ENCODE measurements at regions not wholly inside any gene's neighbourhood (a gene's known extent, or its start where the extent isn't known, plus 50 kb on each side); places are given as distances from the start of the nearest gene placed in this dataset.

DNA sequence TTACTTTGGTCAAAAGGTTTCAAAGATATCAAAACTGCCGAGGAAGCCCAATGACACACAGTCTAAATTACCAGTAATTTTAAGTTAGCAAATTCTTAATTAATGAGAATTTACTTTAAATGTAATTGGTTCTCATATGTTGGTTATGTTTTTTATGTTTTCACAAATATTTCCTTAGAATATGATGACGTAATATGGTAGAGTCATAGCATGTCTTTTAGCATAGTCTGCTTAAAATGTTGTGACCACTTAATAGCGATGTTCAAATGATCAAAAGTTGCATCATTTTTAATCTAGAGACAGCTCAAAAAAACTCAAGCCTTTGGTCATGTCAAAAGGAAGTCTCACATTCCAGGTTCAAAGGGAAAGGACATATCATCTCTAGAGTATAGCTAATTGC is 123.3 kb upstream of the ST6GAL2 start:
- TF ChIP-seq, protein P1, sequence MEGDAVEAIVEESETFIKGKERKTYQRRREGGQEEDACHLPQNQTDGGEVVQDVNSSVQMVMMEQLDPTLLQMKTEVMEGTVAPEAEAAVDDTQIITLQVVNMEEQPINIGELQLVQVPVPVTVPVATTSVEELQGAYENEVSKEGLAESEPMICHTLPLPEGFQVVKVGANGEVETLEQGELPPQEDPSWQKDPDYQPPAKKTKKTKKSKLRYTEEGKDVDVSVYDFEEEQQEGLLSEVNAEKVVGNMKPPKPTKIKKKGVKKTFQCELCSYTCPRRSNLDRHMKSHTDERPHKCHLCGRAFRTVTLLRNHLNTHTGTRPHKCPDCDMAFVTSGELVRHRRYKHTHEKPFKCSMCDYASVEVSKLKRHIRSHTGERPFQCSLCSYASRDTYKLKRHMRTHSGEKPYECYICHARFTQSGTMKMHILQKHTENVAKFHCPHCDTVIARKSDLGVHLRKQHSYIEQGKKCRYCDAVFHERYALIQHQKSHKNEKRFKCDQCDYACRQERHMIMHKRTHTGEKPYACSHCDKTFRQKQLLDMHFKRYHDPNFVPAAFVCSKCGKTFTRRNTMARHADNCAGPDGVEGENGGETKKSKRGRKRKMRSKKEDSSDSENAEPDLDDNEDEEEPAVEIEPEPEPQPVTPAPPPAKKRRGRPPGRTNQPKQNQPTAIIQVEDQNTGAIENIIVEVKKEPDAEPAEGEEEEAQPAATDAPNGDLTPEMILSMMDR (IDR thresholded peaks at IDR 0.05 in 4 of 5, conservative IDR thresholded peaks at IDR 0.05 in 1 of 5) = no peak
- TF ChIP-seq POLR2A (IDR thresholded peaks at IDR 0.05) = no peak

Data from gastrocnemius medialis (tissue), 4 donors.